EL (cell line): ENCODE measurements at regions not wholly inside any gene's neighbourhood (a gene's known extent, or its start where the extent isn't known, plus 50 kb on each side); places are given as distances from the start of the nearest gene placed in this dataset.

Experiments
- DNase-seq: peaks from one replicate; pipeline ENCODE4 v3.0.0-alpha.2; 2016

DNA sequence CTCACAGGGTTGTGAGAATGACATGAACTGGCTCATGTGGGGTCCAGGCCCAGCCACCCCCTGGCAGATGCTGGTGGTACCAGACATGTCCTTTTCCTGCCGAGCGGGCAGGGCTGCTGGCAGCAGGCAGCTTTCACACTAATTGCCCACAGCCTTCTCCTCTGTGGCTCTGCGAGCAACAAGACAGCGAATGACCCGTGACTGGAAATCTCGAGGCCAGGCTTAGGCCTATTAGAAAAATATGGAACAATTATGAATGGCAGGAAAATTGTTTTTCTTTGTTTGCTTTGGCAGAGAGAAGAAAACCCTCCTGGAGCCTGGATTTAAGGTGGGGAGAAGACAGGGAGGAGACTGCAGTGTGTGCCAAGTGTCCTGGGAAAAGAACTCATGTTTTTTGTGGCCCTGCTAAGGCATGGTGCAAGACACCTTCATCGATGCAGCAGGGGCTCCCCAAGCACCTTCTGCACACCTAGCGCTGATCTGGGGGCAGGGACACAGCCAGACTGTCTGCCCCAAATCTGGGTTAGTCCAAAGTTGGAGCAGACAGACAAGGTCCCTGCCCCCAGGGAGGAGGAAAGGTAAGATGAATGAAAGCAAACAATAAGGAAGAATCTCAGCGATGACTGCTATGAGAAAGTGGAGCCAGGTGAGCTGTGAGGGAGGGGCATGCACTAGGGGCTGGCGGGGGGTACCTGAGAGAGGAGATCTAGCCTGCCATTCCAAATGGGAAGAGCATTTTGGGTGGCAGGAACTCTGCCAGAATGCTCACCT, 193.8 kb upstream of the TLE3 start:
- DNase-seq = no peak

DNA sequence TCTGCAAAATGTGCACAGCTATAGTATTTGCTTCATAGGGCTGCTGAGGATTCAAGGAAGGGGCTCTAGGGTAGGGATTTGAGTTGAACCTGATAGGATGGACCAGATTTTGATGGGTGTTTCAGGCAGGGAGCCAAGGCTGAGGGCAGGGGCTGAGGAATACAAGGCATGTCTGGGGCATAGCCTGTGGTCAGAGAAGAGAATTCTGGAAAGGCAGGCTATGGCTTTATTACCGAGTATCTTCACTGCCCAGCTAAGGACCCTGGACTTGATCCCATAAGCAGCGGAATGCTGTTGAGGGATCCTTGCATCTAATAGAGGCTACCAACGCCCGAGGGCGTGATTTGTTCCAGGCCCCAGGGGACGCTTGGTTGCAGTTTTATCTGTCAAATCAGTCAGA, 193.0 kb upstream of the TLE3 start:
- no peak for DNase-seq

DNA sequence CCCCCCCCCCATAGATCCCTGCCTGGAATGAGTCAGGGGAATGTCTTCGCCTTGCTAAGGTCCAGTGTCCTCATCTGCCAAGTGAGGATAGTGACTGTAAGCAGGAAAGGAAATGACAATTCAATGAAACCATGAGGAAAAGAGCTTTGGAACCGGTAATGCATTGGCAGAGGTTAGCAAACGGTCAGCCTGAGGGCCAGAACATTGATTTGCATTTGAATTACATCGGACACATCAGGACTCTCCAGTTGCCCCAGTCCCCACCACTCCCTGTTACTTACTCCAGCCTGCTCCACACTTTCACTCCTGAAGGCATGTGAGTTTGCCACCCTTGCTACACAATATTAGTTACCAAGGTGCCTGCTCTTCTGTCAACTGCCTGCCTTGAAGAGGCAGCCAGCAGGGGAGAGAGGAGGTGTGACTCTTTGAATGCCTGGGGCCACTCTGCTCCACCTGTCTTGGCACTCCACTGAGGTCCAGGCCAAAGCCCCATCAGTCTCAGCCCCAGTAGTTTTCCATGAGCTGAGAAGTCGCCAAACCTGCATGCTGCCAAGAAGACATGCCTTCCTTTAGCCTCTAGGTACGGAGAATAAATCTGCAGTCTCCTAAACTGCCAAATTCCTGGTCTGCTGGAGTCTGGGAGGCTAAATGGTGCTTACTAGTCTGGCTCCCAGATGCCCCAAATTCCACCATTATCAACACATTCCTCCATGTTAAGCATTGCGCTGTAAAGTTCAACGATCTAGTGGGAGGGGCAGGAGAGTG, 191.7 kb upstream of the TLE3 start:
- peak; percentile 35 for DNase-seq

DNA sequence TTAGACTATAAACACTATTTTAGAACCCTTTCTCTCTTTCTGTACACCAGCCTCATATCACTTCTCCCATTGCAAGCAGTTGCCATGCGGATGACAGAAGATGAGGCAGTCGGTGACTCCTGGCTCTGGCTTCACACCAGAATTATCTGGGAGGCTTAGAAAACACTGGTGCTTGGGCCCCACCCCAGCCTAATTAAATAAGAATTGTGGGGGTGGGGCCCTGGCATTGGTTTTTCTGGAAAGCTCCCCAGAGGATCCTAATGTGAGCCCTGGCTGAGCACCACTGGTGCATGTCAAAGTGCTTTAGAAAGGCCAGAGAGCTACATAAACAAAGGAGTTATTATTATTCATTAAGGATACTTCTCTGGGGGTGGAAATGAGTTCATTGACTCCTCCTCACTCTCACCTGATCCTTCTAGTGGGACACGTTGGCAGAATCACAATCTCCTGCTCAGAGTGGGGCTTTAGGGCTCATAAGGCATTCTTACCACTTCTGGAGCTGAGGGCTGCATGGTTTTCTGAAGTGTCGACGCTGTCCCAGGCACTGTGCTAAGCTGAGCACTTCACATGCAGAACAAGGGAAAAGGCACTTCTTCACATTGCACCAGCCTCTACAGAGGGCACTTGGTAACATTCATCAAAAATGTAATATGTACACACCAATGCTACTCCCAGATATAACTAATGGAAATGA, 188.5 kb upstream of the TLE3 start:
- DNase-seq = no peak

DNA sequence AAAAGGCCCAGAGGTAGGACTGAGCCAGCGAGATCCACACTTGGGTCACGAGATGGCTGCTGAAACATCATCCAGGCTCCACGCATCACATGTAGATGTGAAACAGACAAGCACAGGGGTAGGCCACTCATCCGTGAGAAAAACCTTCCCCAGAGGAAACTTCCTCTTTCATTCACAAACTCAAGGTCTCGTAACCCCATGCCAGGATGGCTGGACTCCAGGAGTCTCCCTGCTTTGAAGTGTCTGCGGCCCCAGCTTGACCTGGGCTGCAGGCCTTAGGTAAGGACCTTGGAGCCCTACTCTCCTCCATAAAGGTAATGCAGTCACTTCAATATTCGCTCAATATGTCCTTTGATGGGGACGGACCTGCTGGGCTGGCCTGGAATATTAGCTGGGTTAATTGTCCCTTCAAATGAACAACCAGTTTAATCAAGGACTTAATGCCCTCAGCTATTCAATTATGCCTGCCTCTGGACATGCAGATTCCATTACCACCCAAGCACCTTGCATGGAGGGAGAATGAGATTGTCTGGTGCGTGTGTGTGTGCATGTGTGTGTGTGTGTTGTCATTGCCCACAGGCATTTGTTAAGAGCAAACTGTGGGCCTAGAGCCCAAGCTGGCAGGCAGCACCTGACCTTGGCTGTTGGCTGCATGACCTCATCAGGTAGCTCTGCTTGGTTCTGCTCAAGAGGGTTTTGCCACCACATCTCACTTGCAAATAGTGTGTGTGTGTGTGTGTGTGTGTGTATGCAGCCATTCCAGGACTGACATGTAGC, 186.9 kb upstream of the TLE3 start:
- no peak for DNase-seq

DNA sequence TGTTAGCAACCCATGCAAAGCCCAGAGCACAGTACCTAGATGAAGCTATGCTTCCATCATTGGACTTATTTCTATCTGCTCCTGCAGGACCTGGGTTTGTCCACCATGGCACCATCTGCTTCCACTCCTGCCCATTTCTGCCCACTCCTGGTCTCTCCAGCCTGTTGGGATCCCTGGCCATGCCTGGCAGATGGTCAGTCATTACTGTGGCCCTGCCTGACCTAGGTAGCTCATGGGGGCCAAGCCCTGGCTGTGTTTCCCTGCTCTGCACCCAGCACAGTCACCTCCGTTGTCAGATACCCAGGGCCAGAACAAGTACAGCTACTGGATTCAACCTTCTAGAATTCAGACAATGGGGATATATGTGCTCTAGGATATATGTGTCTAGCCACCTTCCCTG, 185.8 kb upstream of the TLE3 start:
- no peak for DNase-seq

DNA sequence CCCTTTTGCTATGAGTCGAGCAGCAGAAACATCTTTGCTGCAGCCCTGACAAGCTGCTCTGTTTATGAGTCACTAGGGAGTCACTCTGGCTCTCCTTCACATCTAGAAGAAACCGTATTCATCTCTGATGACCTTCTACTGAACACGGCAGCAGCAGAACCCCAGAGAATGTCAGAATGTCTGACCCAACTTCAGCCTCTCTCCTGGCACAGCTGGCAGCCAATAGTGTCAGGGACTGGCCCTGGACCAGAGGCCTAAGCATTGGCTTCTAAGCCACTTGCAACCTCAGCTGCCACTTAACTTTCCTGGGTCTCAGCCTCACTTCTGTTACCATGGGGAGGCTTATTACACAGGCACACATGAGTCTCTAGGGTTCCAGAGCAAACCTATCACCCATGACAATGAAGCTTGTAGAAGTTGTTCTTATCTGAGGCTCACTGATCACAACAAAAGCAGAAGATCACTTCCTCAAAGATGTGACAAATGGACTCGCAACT, 184.1 kb upstream of the TLE3 start:
- DNase-seq = peak; percentile 63

DNA sequence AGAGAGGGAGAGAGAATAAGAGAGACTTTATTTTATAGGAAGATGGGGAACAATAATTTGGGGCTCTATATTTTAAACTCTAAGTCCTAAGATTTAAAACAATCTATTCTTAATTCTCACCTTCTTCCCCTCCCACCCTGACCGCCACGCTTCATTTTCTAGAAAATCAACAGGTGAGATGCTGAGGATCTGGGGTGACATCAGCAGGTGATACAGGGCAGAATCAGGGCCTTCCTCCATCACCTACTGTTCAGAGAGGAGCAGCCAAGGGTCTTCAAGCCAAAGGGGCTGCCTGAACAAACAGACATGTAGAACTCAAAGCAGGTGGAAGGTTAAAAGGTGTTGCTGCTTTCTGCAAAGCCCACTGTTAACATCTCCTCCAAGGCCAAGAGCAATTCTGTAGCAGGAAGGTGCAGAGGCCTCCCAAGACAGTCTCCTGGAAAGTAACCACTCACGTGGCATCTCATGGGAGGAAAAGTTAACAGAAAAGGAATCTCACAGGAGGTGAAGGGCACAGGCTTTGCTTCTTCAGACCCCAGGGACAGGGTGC, 183.6 kb upstream of the TLE3 start:
- no peak for DNase-seq

DNA sequence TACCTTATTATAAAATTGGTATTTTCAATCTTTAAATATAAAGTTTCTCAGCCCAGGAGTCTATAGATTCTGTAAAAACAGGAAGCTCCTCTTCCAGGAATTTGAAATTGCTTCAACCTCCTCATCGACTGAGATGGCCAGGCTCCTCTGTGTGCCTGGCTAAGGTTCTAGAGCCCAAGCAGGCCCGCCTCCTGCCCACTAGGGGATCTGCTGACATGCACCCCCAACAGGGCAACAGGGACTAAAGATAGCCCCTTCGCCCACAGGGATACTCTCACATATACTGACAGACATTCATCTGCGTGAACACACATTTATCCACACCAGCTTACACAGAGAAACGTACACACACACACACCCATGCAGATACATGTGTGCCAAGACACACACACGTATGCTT, 183.1 kb upstream of the TLE3 start:
- DNase-seq = no peak

DNA sequence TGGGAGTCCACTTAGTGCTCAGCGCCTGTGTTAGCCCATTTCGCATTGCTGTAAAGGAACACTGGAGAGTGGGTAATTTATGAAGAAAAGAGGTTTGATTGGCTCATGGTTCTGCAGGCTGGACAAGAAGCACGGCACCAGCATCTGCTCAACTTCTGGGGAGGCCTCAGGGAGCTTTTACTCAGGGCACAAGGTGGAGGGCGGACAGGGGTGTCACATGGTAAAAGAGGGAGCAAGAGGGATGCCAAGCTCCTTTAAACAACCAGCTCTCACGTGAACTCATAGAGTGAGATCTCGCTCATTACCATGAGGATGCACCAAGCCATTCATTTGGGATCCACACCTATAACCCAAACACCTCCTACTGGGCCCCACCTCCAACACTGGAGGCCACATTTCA, 181.4 kb upstream of the TLE3 start:
- DNase-seq = no peak

DNA sequence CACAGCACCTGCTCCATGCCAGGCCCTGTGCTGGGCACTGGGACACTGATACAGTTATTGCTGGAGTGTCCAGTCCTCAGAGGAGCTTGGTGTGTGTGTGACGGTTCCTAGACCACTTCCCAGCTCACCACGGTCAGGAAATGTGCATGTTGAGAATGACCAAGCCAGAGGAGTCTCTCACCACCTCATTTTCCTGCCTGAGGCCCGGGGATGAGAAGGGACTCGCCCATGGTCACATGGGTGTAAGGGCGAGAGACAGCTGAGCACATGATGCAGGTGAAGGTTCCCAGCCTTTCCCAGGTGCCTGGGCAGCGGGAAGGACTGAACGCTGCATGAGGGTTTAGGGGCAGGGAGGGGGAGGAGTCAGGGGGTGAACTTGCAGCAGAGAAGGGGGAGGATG, 180.9 kb upstream of the TLE3 start:
- DNase-seq = no peak

DNA sequence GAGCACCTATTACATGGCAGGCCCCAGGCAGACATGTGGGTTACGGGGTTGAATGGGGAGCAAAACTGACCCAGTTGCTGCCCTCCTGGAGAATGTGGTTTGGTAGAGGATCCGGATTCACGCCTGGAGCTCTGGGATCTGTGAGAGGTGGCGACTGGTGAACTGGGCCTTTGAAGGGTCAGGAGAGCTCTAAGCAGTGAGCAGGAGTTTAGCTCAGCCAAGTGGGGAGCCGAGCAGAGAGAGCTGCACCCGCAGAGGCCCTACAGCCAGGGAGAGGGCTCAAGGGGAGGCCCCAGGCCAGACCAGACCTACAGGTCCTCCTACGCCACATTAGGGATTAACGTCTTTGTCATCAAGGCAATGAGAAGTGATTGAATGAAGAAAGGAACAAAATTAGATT, 179.8 kb upstream of the TLE3 start:
- no peak for DNase-seq

DNA sequence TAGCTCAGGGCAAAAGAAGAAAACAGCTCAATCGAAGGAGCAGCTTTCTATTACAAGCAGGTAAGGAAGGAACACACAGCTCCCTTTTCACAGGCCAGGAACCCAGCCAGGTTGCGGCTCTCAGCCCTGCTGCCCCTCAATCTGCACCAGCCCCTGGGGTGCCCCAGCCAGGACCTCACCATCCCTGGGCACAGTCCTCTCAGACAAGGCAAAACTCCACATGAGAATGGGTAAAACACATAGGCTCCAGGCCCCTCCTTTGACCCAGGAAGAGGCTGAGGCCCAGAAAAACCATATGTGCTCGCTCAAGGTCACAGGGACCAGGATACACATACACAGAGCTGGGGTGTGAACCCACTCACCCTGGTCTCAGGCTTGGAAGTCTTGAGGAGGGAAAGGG, 178.7 kb upstream of the TLE3 start:
- DNase-seq = no peak

DNA sequence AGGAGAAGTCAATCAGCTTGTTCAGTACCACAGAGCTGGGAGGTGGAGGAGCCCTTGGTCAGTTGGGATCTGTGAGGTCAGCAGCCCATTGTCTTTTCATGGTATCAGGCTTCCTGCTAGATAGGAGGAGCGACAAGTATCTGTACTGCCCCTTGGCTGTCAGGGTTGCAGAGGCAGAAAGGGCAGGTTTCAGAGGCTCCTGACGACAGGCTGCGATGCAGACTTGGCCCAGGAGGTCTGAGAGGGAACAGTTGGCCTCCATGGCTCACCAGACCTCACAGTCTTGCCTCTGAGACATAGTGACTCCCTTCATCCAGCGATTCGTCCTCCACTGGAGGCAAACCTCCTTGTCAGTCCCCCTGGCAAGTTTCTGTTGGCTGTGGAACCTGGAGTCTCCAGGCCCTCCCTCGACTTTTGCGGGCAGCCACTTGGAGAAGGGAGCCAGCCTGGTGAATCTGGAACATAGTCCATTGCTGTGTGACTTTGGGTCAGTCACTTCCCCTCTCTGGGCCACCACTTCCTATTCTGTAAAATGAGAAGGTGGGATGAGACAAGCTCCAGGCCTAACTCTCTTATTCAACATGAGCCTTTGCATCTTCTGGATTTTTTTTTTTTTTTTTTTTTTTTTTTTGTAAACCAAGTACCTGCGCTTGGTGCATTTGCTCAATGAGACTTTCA, 177.9 kb upstream of the TLE3 start:
- DNase-seq = no peak

DNA sequence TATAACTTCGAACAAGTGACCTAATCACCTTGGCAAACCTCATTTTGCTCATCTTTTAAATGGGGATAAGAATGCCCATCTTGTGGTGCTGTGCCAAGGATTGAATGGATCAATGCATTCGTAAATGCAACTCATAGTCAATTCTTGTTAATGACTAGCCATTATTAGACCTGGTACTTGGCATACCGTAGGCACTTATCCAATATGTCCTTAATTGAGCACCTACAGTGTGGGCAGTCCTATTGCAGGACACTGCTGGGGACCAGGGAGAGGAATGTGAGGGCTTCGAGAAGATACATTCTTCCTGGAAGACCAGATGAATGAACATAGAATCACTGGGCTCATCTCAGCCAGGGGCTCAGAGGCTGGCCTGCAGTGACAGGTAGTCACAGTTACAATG, 177.2 kb upstream of the TLE3 start:
- no peak for DNase-seq

DNA sequence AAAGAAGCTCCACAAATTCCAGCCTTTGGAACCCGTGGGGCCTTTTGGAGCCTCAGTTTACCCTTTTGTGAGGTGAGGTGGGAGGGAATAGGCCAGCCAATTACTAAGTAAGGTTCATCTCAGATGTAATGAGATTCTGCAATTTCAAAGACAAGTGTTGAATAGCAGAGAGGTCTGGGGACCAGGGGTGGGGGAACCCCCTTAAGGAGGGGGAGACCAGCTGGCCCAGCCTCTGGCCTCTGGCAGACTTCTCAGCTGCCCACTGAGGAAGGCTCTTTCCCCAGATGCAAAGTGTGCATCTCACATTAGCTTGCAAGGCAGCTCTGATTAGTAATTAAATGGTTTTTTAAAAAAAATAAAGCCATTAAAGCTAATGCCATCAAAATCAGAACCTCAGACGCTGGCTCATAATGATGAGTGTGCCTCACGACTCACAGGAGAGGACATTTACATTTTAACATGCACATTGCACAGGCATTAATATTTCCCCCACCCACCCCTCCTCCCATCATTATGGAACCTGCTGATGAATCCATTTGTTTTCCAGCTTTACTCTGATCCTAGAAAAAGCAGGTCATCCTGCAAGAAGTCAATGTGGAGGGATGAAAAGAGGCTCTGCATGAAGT, 176.7 kb upstream of the TLE3 start:
- no peak for DNase-seq

DNA sequence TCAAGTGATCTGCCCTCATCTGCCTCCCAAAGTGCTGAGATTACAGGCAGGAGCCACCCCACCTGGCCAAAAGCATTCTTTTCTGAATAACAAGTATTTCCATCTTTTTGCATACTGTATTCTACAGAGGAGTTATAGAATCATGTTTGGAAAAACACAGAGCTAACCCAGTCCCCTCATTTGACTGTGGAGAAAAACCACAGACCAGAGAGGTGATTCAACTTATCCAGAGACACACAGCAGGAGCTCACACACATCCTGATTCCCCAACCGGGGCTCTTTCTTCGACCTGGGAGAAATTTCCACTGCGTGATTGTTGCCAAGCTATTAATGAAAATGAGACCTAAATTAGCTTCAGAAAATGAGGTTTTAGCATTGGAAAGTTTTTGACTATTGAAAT, 176.1 kb upstream of the TLE3 start:
- DNase-seq = no peak

DNA sequence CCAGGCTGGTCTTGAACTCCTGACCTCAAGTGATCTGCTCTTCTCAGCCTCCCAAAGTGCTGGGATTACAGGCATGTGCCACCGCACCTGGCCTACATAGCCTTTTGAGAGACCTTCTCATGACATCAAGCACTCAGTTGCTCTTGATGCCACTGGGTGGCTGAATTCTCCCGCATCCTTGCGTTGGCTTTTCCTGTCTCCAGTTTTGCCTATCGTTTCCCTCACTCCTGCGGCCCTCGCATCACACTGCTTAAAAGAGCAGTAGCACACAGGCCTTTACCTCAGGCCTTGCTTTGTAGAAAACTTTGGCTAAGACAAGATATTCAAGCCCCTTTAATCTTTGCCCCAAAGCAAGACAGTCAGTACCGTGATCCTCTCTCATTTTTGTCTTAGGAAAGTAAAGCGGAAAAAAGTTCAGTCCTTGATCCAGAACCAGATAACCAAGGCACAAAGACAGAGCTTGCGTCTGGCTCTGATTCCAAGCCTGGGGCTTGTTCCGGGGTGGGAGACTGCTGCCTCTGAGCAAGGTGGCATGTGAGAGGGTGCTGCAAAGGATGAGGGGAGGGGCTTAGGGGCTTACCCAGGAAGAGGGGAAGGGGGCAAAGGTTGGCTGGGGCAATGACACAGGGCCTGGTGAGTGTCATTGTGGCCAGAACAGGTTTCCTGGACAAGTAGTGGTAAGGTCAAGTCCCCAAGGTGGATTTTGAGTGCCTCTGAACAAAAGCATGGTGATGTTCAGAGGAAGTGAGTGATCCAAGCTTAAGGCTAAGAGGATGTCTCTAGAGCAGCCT, 175.0 kb upstream of the TLE3 start:
- no peak for DNase-seq

DNA sequence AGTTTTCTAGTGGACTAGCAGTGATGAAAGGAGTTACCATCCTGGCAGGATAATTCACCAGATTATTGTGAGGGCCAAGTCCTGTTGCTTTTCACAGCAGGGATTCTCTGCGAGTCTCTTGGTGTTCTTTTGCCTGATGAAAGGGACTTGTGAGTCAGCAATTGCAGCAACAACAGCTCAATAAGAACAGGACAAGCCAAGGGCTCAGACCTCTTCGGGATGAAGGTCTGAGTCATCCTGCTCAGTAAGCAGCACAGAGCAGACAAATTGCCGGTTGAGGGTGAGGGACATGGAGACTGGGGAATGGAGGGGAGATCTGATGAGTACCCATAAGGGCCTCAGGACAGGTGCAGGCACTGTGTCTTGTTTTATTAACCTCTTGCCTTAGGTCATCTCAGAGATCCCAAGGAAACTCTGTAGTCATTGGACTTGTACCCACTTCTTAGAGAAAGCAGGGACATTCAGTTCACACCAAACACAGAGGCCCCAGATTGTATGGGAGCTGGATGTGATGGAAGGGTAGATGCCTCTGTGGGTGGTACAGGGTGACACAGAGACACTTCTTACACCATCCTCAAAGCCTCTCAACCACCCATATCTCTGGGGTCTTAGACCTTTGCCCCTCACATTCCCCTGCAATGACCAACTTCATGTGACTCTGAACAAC, 173.8 kb upstream of the TLE3 start:
- DNase-seq = peak; percentile 93

DNA sequence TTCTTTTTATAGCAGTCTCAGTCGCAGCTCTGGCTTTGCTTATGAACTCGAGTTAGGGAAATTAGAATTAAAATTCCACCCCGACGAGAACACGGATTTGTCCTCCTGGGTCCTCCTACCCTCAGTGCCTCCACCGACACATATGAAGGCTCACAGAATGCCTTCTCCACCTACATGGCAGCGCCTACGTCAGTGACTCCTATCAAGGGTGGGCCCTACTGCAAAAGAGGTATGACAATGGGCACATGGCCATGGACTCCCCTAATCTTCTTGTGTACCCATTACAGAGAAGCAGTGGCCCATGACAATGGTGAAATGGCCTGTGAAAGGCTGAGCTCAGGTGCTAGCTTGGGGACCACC, 173.0 kb upstream of the TLE3 start:
- DNase-seq = no peak
